ENCODE measurements at regions not wholly inside any gene's neighbourhood (a gene's known extent, or its start where the extent isn't known, plus 50 kb on each side); places are given as distances from the start of the nearest gene placed in this dataset.
"Not testable (repeated sequence)": the region's sequence is repeated elsewhere in the genome, so short reads cannot be mapped to it uniquely, and the experiment has no call there.

- FAIRE-seq (no peak), DNase-seq (ENCODE audit: low spot score in 2 of 2) (peak in 1 of 2 donors; percentile 1)
Observed at GRCh38 chr4:179027569-179027968, 1585.3 kb upstream of the AGA start.

DNA sequence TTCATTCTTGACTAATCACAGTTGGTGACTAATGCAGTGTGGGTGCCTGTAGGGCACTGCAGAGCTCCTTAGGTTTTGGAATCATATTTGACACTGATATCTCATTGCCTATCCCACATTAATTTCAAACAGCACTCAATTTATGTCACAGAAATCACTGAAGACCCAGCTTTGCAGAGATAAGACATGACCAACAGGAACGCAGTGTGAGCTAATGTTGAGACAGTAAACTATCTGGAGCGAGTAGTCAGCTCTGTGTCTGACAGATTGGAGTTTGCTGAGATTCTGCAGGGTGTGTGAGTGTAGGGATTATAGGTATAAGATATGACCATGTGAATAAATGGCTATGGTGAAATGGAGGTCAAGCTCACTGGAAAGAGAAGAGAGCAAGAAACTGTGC lies 1586.1 kb upstream of the AGA start:
- FAIRE-seq, result no peak
- no peak for DNase-seq (ENCODE audit: low spot score in 2 of 2)

GRCh38 chr4:179029683-179030082 lies 1587.4 kb upstream of the AGA start:
- DNase-seq (ENCODE audit: low spot score in 2 of 2) (no peak), FAIRE-seq (no peak)

DNA sequence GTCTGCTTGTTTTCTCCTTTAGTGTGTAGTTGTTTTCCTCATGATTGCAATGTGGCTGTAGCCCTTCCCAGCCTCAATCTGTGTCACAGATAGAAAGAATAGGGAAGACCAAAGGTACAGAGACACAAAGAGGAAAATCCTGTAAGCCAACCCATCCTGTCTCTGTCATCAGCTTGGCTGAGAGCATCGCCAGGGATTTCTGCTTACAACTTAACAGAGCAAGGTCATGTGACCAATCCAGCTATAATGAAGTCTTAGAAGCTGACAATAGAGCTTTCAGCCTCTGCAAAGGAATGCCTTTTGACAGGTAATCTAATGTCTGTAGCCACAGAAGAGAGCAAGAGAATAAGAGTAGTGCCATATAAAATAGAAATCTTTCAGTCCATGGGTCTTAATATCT lies 1598.0 kb upstream of the AGA start:
- FAIRE-seq, result no peak

DNA sequence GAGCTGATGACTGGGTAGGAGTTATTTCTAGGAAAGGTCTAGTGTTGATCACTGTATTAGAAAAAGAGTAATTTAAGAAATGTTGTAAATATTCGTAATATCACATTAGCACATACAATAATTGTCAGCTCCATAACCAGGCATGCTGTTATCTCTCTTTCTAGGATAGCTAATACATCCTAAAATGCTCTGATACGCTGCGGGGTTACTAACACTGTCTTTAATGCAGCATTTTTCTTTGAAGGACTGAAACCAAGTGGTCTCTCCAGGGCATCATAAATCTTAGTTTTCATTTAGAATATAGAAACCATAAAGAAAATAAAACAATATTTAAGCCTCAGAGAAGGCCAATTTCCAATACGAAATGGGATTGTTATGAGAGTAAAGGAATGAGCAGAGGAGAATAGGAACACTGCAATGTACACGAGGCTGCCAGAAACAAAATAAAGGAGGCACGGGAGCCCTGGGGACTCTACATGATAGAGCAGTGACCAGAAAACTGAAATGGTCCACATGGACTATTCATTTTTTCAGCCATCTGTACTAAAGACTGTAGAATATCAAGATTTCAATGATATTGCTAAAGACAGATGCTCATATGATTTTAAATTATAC lies 1606.7 kb upstream of the AGA start:
- no peak for DNase-seq (ENCODE audit: low spot score in 2 of 2)
- FAIRE-seq, result no peak

More for the DNA sequence above, 1598.0 kb upstream of the AGA start:
- no peak for DNase-seq (ENCODE audit: low spot score in 2 of 2)

GRCh38 chr4:179051206-179051605 lies 1609.0 kb upstream of the AGA start:
- FAIRE-seq (no peak), DNase-seq (ENCODE audit: low spot score in 2 of 2) (no peak)

- FAIRE-seq, result no peak
Observed at GRCh38 chr4:179059396-179059795, 1617.2 kb upstream of the AGA start.

DNA sequence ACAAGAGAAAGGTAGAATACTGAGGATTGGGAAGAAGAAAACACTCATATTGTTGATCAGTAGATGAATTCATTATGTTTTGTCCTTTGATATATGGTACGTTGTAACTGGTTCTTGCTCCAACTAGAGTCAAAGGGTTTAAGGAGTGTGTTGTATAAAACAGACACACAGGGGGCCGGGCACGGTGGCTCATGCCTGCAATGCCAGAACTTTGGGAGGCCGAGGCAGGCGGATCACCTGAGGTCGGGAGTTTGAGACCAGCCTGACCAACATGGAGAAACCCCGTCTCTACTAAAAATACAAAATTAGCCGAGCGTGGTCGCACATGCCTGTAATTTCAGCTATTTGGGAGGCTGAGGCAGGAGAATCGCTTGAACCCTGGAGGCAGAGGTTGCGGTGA lies 1624.0 kb upstream of the AGA start:
- DNase-seq (ENCODE audit: low spot score in 2 of 2); FAIRE-seq: not testable (repeated sequence)

More at GRCh38 chr4:179059396-179059795, 1617.2 kb upstream of the AGA start:
- no peak for DNase-seq (ENCODE audit: low spot score in 2 of 2)

DNA sequence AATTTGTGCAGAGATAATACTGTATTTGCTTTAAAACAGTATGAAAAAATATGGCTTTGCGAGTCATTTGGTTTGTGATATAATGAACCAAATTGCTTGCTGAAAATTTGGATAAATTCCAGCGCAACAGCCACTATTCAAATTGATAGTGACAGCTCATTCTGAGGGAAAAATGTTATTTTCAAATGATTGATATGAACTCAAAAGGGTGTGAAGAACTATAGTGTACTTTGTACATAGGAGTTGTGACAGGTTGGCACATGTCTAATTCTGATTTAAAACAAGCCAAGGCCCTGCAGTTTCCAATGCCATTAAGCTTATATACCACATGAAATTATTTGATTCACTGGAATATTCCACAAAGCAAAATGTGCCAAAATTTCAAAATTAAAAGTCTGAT lies 1628.9 kb upstream of the AGA start:
- no peak for FAIRE-seq
- no peak for DNase-seq (ENCODE audit: low spot score in 2 of 2)

DNA sequence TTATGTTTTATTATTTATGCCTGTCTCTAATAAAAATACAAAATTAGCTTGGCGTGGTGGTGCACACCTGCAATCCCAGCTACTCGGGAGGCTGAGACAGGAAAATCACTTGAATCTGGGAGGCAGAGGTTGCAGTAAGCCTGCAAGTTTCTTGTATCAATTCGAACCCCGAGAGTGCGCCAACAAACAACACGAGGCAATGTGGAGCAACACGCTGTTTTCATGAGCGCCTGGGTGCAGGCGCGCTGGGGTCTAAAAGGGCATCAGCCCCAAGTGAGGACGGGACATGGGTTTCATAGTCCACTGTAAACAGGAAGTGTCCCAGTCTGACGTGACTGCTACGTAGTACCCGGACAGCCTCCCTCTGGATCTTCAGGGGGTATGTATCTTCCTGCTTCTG lies 1634.6 kb upstream of the AGA start:
- no peak for FAIRE-seq
- DNase-seq (ENCODE audit: low spot score in 2 of 2), result no peak

DNA sequence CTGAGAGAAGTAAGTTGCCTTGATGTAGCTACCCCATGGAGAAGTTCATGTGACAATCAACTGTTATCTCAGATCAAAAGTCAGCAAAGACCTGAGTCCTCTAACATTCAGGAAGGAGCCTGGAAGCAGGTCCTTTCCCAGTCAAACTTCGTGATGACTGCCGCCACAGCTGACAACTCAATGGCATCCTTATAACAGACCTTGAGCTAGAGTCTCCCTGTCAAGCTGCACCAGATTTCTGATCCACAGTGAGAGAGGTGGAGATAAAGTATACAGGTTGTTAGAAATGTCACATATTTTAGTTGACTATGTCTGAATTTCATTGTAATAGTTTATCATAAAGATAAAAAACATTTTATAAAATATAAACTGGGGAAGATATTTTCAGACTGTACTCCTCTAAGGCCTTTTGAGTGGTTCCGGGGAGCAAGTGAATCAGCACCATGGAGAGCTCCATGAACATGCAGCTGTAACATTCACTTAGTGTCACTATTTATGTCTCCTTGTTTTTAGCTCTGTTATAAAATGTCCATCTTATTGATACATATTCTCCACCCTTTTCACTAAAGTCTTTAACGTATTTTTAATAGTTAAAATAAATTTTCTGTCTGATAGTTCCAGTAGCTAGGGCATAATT lies 1653.5 kb upstream of the AGA start:
- DNase-seq (ENCODE audit: low spot score in 2 of 2), result no peak
- no peak for FAIRE-seq

DNA sequence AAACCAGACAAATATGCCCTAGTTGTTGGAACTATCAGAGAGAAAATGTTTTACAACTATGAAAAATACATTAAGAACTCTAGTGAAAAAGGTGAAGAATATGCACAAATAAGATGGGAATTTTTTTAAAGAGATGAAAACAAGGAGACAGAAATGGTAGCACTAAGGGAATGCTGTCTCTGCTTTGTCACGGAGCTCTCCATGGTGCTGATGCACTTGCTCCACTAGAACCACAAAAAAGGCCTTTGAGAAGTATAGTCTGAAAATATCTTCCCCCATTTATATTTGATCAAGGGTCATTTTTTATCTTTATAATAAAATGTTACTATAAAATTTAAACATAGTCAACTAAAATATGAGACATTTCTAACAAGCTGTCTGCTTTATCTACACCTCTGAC lies 1655.5 kb upstream of the AGA start:
- FAIRE-seq, result no peak

DNA sequence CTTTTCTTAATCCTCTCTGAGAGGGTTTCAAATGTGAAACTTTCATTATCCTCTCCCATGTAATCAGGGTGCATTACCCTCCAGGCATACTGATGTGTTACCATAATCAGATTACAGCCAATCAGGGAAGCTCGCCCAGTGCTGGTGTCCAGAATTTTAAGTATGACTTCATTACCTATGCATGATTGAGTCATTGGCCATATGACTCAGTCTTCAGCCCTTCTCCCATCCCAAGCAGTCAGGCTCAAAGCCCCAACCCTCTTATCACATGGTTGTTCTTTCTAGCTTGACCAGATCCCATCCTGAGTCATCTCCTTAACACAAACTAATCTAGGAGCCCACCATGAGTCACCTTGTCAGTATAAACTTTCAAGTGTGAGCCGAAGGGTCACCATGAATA lies 1668.1 kb upstream of the AGA start:
- FAIRE-seq, result no peak

More for the DNA sequence above, 1655.5 kb upstream of the AGA start:
- DNase-seq (ENCODE audit: low spot score in 2 of 2), result no peak

GRCh38 chr4:179110816-179111215 lies 1668.6 kb upstream of the AGA start:
- no peak for FAIRE-seq
- DNase-seq (ENCODE audit: low spot score in 2 of 2), result no peak

More for the DNA sequence above, 1668.1 kb upstream of the AGA start:
- DNase-seq (ENCODE audit: low spot score in 2 of 2), result no peak

DNA sequence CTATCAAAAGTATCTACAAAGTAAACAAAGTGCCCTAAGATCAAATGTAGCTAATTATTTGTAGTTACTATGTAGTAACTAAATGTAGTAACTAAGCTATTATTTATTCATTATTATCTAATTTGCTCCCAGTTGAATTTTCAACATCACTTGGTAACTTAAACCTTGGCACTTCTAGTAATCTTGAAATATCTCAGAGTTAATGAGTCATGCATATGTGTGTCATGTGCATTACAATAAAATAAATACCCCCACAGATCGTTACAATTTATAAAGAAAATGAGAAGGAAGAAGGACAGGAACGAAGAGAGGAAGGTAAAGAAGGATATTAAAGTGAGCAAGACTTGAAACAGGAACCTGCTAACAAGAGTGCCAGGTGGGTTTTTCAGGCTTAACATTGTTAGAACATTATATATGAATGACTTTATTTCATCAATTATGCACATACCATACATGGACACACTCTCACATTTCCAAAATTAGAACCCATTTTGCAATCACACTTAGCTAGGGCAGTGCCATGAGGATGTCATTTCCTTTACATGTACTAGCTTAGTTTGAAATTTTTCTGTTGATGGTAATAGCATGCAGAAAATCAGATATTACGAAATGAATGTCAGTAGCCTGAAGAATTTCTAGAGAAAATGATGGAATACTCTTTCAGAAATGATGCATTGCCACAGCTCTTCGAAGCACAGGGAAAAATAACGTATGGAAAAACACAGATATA lies 1670.4 kb upstream of the AGA start:
- DNase-seq (ENCODE audit: low spot score in 2 of 2) (no peak), FAIRE-seq (no peak)

GRCh38 chr4:179114615-179115014 lies 1672.4 kb upstream of the AGA start:
- DNase-seq (ENCODE audit: low spot score in 2 of 2), result no peak
- FAIRE-seq, result no peak

- DNase-seq (ENCODE audit: low spot score in 2 of 2) (no peak), FAIRE-seq (no peak)
Observed at GRCh38 chr4:179116011-179116410, 1673.8 kb upstream of the AGA start.

GRCh38 chr4:179116581-179116980 lies 1674.3 kb upstream of the AGA start:
- DNase-seq (ENCODE audit: low spot score in 2 of 2), result no peak
- no peak for FAIRE-seq

DNA sequence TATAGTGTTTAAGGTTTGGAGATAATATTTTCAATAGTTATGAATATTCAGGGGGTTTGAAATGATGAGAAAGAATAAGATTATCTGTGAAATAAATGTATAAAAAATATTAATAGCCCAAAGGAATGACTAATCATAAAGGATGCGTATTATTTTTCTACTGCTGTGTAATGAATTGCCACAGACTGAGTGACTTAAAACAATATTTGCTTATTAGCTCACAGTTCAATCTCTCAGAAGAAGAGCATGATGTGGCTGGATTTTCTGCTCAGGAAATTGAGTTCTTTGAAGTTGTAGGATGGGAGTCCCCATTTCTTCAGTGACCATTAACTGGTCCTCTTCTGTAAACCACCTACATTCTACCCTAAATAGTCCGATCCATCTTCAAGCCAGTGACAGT lies 1680.8 kb upstream of the AGA start:
- no peak for DNase-seq (ENCODE audit: low spot score in 2 of 2)
- FAIRE-seq, result no peak

- DNase-seq (ENCODE audit: low spot score in 2 of 2) (no peak), FAIRE-seq (no peak)
Observed at GRCh38 chr4:179124419-179124818, 1682.2 kb upstream of the AGA start.

GRCh38 chr4:179124957-179125356 lies 1682.7 kb upstream of the AGA start:
- DNase-seq (ENCODE audit: low spot score in 2 of 2), result no peak

GRCh38 chr4:179125870-179126269 lies 1683.6 kb upstream of the AGA start:
- FAIRE-seq (no peak), DNase-seq (ENCODE audit: low spot score in 2 of 2) (no peak)

More at GRCh38 chr4:179124957-179125356, 1682.7 kb upstream of the AGA start:
- FAIRE-seq, result no peak
